HG02588 (cell line): ENCODE measurements at regions not wholly inside any gene's neighbourhood (a gene's known extent, or its start where the extent isn't known, plus 50 kb on each side); places are given as distances from the start of the nearest gene placed in this dataset.
"Not testable (repeated sequence)": the region's sequence is repeated elsewhere in the genome, so short reads cannot be mapped to it uniquely, and the experiment has no call there.

Experiments used
- ATAC-seq: cut with Tn5 transposase; IDR thresholded peaks from one replicate; pipeline ENCODE4 v1.9.1; 2021; ENCODE audit warnings: mild to moderate bottlenecking, moderate library complexity; ENCODE audit not compliant: unreplicated experiment

DNA sequence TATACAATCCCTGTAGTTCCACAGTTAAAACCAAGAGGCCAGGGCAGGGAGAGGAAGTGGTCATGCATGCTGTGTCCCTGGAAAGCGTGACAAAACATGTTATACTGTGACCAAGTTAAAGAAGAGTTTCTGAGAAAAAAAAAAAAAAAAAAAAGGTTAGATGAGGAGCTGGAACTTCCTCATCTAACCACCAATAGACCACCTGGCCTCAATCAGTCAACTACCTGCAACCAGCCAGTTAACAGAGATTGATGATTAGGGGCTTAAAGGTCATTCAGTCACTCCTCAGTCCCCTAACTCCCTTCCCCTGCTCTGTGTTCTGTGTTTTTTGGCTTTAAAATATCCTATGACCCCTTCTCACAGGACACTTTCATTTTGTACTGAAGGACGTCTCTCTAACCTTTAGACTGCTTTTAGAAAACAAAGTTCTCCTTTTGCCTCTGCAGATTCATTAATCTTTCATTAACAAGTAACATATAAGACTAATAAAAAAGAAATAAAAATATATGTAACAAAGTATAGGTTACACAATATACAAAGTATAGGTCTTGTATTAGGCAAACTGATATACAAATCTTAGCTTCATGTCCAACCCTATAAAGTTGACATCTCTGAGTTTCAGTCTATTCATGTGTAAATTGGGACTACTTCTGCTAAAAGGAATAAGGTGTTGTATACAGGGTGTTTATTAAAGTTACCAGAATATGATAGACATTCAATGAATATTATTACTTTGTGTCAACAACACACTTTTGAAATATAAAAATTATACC lies 179.1 kb upstream of the NDST4 start:
- ATAC-seq: no peak

- ATAC-seq: no peak
These were observed 174.0 kb upstream of the NDST4 start for GRCh38 chr4:115287426-115287825.

DNA sequence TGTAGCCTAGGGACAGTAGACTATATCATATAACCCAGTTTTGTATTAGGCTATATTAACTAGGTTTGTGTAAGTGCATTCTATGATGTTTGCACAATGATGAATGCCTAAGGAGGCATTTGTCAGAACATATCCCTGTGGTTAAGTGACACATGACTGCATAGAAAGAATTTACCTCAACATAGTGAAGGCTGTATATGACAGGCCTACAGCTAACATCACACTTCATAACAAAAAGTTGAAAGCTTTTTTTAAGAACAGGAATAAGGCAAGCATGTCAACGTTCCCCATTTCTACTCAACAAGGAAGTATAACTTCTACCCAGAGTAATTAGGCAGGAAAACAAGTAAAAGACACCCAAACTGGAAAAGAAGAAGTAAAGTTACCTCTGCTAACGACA lies 165.9 kb upstream of the NDST4 start:
- no peak for ATAC-seq

GRCh38 chr4:115278830-115279229 lies 165.4 kb upstream of the NDST4 start:
- no peak for ATAC-seq

GRCh38 chr4:115275615-115276014 lies 162.2 kb upstream of the NDST4 start:
- ATAC-seq: no peak

- no peak for ATAC-seq
These were observed 161.1 kb upstream of the NDST4 start for GRCh38 chr4:115274545-115274944.

DNA sequence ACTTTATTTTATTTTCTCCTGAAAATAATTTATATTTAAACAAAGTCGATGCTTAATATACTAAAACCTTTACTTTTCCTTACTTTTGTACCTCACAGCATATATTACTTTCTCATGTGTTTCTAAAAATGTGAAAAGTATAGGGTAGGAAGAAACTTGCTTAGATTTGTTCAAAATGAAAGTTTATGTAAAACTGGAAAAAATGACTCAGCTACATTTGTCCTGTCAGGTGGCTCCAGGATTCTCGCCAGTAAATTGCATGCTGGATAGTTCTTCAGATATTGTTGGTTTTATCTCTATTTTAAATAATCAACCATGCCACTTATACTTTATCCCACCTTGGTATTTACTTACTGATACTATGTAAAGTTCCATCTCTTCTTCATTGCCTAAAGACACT lies 159.2 kb upstream of the NDST4 start:
- ATAC-seq: no peak

DNA sequence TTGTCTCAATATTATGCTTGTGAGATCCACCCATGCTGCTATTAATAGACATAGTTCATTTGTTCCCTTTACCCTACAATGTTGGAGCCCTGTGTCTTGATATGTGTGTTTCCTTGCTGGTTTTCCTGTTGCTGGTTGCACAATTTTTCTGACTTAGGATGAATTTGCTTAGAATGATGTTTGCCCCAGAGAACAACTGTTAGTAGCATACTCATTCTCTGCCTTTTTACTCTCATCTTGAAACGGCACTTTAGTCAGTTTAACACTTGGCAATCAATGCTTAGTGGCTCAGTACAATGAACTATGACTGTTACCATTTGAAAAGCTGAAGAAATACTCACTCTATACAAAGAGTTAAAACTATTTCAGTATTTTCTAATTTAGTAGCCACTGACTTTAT lies 158.8 kb upstream of the NDST4 start:
- ATAC-seq: peak; percentile 52

- ATAC-seq: no peak
These were observed 146.8 kb upstream of the NDST4 start for GRCh38 chr4:115260195-115260594.

DNA sequence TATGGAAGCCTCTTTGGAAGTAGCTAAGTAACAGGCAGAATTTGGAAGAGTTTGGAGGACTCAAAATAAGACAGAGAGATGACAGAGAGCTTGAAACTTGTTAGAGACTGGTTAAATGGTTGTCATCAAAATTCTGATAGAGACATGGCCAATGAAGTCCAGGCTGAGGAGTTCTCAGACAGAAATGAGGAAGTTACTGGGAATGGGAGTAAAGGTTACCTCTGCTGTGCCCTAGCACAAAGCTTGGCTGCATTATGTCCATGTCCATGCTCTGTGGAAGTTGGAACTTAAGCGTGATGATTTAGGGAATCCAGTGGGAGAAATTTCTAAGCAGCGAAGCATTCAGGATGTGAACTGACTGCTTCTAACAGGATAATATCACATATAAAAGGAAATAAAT lies 146.2 kb upstream of the NDST4 start:
- no peak for ATAC-seq

GRCh38 chr4:115249808-115250207 lies 136.4 kb upstream of the NDST4 start:
- ATAC-seq: no peak

DNA sequence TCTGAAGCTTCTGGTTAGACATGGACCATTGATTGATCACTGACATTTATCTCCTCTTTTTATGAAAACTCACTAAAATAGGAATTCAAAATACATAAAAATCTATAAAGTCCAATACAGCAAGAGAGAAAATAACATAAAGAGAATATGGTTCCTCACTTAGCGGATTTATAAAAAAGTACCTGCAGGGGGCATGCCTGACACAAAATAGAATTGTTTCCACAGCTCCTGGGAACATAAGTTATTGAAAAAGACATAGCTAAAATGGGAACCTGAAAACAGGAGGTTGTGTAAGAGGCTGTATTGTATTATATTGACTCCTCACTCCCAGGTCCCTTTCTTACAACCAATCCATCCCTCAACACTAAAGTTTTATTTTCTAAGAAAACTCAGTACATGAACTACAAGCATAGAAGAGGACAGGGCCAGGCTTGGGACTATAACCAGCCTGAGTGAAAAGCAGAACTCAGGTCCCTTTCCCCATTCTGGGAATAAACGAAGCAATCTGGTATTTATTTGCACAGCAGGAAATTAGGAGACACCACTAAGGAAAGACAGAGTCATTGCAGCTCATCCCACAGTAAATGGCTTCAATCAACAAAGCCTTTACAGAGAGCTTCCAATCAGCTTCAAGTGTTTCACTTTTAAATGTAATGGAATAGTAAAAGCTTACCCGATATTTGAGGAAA lies 121.1 kb upstream of the NDST4 start:
- peak; percentile 60 for ATAC-seq

DNA sequence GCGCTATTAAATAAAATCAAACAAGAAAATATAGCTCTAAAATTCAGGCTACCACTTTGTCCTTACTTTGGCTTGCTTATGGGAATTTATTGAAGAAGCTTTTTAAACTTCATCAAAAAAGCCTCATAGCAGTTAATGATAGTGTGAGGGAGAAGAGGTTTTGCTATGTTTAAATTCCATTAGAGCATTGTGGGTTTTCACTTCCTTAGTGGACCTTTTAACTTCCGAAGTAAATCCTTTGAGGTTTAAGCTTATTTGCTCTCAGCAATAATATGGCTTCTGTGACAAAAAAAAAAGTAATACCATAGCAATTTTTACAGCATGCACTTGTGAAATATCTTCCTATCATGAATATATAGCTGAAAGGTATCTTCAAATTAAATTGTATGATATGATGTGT lies 120.2 kb upstream of the NDST4 start:
- ATAC-seq: no peak

- ATAC-seq: no peak
These were observed 116.5 kb upstream of the NDST4 start for GRCh38 chr4:115229873-115230272.

- ATAC-seq: no peak
These were observed 115.4 kb upstream of the NDST4 start for GRCh38 chr4:115228851-115229250.

- no peak for ATAC-seq
These were observed 108.6 kb upstream of the NDST4 start for GRCh38 chr4:115222061-115222460.

GRCh38 chr4:115219862-115220261 lies 106.4 kb upstream of the NDST4 start:
- no peak for ATAC-seq

DNA sequence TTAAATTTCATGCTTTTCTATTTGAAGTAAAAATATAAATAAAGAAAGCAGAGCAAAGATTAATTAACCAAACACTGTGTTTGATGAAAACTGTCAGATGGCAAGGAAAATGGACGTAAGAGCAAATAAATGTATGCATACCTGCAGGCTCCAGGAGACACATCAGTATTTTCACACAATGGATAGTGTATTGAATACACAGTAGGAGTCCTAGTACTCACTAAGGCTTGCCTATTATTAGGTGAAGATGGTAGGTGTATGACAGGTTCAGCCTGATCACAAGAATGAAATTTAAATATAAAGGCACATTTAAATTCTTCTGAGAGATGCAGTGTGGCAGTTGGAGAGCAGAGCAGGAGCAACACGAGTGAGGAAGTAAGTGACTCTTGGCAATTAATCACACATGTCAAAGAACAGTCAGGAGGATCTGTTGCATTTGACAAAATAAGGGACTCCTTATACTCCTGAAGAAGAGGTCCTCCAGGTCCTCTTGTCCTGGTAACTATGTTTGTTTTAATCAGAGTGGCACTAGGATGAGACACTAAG lies 106.0 kb upstream of the NDST4 start:
- ATAC-seq: no peak

GRCh38 chr4:115215935-115216334 lies 102.5 kb upstream of the NDST4 start:
- no peak for ATAC-seq

DNA sequence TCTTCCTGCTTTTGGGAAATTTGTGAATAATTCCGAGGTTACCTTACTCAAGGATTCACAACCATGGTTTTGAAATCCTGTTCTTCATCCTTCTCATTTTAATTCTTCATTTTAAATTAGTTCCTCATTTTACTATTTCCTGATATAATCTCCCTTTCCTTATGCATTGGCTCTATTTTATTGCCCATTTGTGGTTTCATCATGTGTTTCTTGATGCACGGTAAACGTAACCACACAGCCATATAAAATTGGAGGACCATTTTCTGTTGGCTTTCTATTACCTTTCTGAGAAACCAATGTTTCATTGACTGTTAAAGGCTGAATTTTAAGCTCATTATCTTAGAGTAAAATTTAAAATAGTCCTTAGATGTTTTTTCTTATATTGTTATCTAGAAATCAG lies 100.3 kb upstream of the NDST4 start:
- ATAC-seq: no peak

DNA sequence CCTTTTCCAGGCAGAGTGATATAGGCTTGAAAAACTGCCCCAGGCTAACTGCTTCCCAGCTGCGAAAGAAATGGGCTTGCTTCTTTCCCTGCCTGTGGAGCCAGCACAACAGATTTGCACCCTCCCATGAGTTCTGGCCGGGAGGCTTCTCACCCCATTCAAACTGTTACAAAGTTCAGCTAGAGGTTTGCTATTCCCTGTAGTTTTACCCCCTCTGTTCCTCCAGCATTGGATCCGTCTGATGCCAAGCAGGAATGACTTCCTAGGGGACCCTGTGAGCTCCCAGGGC lies 87.6 kb upstream of the NDST4 start:
- ATAC-seq: no peak

DNA sequence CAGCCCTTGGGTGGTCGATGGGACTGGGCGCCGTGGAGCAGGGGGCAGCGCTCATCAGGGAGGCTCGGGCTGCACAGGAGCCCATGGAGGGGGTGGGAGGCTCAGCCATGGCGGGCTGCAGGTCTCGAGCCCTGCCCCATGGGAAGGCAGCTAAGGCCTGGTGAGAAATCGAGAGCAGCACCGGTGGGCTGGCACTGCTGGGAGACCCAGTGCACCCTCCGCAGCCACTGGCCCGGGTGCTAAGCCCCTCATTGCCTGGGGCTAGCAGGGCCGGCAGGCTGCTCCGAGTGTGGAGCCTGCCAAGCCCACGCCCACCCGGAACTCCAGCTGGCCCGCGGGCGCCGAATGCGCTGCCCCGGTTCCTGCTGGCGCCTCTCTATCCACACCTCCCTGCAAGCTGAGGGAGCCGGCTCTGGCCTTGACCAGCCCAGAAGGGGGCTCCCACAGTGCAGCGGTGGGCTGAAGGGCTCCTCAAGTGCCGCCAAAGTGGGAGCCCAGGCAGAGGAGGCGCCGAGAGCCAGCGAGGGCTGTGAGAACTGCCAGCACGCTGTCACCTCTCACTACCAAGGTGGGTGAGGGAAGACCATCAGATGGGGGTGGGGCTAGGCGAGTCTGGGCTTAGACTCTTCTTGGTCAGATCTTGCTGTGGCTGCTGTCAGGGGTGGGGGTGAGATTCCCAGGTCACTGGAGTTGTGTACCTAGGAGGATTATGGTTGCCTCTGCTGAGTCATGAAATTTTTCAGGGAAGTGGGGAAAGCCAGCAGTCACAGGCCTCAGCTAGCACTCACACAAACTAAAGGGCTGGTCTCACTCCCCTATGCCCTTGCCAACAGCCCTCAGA lies 87.0 kb upstream of the NDST4 start:
- not testable (repeated sequence) for ATAC-seq
